Keratinocyte (primary cell): ENCODE measurements at regions not wholly inside any gene's neighbourhood (a gene's known extent, or its start where the extent isn't known, plus 50 kb on each side); places are given as distances from the start of the nearest gene placed in this dataset.

ENCODE experiments used
- DNase-seq: peaks from one replicate; pipeline ENCODE4 v3.0.0-alpha.2; 2011; ENCODE audit warnings: low read depth, missing footprints, low spot score
- FAIRE-seq: peaks from 2 replicates; lab custom pipeline; 2011; peaks lifted over from hg19 to GRCh38; lab: Jason Lieb, UNC
- H2AFZ ChIP-seq: 2 replicates; pipeline ENCODE4 v1.6.0; 2012; ENCODE audit warnings: low read length, control low read depth, inconsistent platforms; ENCODE audit not compliant: control insufficient read depth
- H3K27ac ChIP-seq: 2 replicates; pipeline ENCODE4 v1.5.1; 2011; ENCODE audit warnings: low read length; ENCODE audit not compliant: control insufficient read depth, insufficient read depth
- H3K27me3 ChIP-seq: 3 replicates; pipeline ENCODE4 v1.6.0; 2011; ENCODE audit warnings: low read length; ENCODE audit not compliant: control insufficient read depth, insufficient read depth; ENCODE audit errors: extremely low read depth
- H3K36me3 ChIP-seq, 2 experiments: 2 replicates in 1 of 2; 3 replicates in 1 of 2; pipeline ENCODE4 v1.5.1; 2011; ENCODE audit warnings: low read length in 2 of 2, mild to moderate bottlenecking in 1 of 2; ENCODE audit not compliant: control insufficient read depth in 2 of 2, insufficient read depth in 2 of 2; ENCODE audit errors: extremely low read depth in 1 of 2
- H3K4me1 ChIP-seq: 3 replicates; pipeline ENCODE4 v1.5.1; 2011; ENCODE audit warnings: low read length; ENCODE audit not compliant: control insufficient read depth, insufficient read depth; ENCODE audit errors: extremely low read depth
- H3K4me2 ChIP-seq: 3 replicates; pipeline ENCODE4 v1.6.0; 2011; ENCODE audit warnings: low read depth, low read length; ENCODE audit not compliant: control insufficient read depth, insufficient read depth; ENCODE audit errors: extremely low read depth
- H3K4me3 ChIP-seq, 3 experiments: fragments of 200-600 bp in 1 of 3; sonication (generic) in 1 of 3; 2 replicates in 2 of 3; 3 replicates in 1 of 3; pipeline ENCODE4 v1.5.1; 2011 to 2016; ENCODE audit warnings: low read length in 3 of 3, mild to moderate bottlenecking in 3 of 3, control low read depth in 2 of 3, inconsistent platforms in 1 of 3, low read depth in 1 of 3, mixed read lengths in 1 of 3, mixed run types in 1 of 3, moderate library complexity in 1 of 3; ENCODE audit not compliant: control insufficient read depth in 2 of 3, insufficient read depth in 2 of 3; ENCODE audit errors: extremely low read depth in 1 of 3
- H3K79me2 ChIP-seq: 2 replicates; pipeline ENCODE4 v1.6.0; 2012; ENCODE audit warnings: low read length; ENCODE audit not compliant: control insufficient read depth, insufficient read depth
- H3K9ac ChIP-seq: 3 replicates; pipeline ENCODE4 v1.6.0; 2011; ENCODE audit warnings: low read length; ENCODE audit not compliant: control insufficient read depth, insufficient read depth; ENCODE audit errors: extremely low read depth
- H3K9me1 ChIP-seq: 3 replicates; pipeline ENCODE4 v1.6.0; 2011; ENCODE audit warnings: low read length; ENCODE audit not compliant: control insufficient read depth, insufficient read depth; ENCODE audit errors: extremely low read depth
- H3K9me3 ChIP-seq: 2 replicates; pipeline ENCODE4 v1.5.1; 2012; ENCODE audit warnings: low read depth, low read length; ENCODE audit not compliant: control insufficient read depth
- H4K20me1 ChIP-seq: 3 replicates; pipeline ENCODE4 v1.6.0; 2011; ENCODE audit warnings: low read length; ENCODE audit not compliant: control insufficient read depth, insufficient read depth; ENCODE audit errors: extremely low read depth
- EZH2 ChIP-seq: IDR thresholded peaks from one replicate; pipeline ENCODE4 v1.6.1; 2012; ENCODE audit warnings: inconsistent platforms, mild to moderate bottlenecking, low read length, moderate library complexity
- dilution Hi-C: fragments of 300-500 bp; cut with MboI; formaldehyde crosslinking; loops from one replicate; pipeline ENCODE4 v1.7.0; 2020; ENCODE audit warnings: low sequenced_read_pairs; ENCODE audit not compliant: extremely low pct_ligation_motif_present
- TF ChIP-seq, protein P1 (sequence below), 3 experiments: IDR thresholded peaks in 1 of 3; conservative IDR thresholded peaks in 1 of 3; optimal IDR thresholded peaks in 1 of 3; 2 replicates in 2 of 3; 3 replicates in 1 of 3; pipeline versions ENCODE3 to v1.5.1; 2011; ENCODE audit warnings: low read length in 3 of 3, mild to moderate bottlenecking in 3 of 3, moderate library complexity in 2 of 3, control low read depth in 1 of 3, inconsistent platforms in 1 of 3; ENCODE audit not compliant: insufficient read depth in 2 of 3; ENCODE audit errors: extremely low read depth in 1 of 3

DNA sequence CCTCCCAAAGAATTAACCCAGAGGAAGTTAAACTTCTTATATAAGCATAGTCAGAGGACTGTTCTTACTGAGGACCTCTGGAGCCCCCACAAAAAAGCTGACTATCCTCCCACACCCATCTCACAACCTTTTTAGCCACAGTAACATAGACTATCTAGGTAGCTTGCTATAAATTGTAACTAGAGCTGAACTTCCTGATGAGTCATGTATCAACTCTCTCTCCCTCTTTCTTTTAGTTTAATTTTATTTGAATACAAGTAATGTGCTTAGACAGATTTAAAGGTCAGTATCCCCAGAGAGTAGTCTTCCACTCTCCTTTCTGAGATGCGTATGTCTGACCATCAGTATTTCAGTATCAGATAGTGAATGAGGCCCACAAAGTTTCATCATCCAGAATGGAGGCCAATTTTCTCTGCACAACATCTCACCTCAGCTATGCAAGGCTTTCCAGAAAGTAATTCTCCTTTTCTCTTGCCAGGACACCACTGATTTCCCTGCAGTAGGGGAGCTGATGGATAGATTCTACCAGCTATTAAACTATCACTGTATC is 104.0 kb upstream of the MYRIP start:
- no peaks in the 10 kb centered on the region for H3K79me2 ChIP-seq
- no peak overlapping the region for H3K4me3 ChIP-seq
- H4K20me1 ChIP-seq, result no peaks in the 10 kb centered on the region
- no peaks in the 10 kb centered on the region for H3K4me1 ChIP-seq
- DNase-seq (no peak), FAIRE-seq (no peak)
- no peak overlapping the region for H3K4me2 ChIP-seq
- no peaks in the 10 kb centered on the region for H3K27me3 ChIP-seq
- no peak for TF ChIP-seq EZH2
- TF ChIP-seq, protein P1, sequence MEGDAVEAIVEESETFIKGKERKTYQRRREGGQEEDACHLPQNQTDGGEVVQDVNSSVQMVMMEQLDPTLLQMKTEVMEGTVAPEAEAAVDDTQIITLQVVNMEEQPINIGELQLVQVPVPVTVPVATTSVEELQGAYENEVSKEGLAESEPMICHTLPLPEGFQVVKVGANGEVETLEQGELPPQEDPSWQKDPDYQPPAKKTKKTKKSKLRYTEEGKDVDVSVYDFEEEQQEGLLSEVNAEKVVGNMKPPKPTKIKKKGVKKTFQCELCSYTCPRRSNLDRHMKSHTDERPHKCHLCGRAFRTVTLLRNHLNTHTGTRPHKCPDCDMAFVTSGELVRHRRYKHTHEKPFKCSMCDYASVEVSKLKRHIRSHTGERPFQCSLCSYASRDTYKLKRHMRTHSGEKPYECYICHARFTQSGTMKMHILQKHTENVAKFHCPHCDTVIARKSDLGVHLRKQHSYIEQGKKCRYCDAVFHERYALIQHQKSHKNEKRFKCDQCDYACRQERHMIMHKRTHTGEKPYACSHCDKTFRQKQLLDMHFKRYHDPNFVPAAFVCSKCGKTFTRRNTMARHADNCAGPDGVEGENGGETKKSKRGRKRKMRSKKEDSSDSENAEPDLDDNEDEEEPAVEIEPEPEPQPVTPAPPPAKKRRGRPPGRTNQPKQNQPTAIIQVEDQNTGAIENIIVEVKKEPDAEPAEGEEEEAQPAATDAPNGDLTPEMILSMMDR (optimal IDR thresholded peaks at IDR 0.05 in 1 of 3, IDR thresholded peaks at IDR 0.05 in 1 of 3, conservative IDR thresholded peaks at IDR 0.05 in 1 of 3; ENCODE audit: extremely low read depth in 1 of 3, insufficient read depth in 2 of 3, low read length in 3 of 3), result no peak
- dilution Hi-C loops, result no loop called here
- H3K9ac ChIP-seq, result no peak overlapping the region
- no peak overlapping the region for H2AFZ ChIP-seq
- no peaks in the 10 kb centered on the region for H3K9me3 ChIP-seq
- no peaks in the 10 kb centered on the region for H3K36me3 ChIP-seq
- no peaks in the 10 kb centered on the region for H3K9me1 ChIP-seq
- no peak overlapping the region for H3K27ac ChIP-seq

DNA sequence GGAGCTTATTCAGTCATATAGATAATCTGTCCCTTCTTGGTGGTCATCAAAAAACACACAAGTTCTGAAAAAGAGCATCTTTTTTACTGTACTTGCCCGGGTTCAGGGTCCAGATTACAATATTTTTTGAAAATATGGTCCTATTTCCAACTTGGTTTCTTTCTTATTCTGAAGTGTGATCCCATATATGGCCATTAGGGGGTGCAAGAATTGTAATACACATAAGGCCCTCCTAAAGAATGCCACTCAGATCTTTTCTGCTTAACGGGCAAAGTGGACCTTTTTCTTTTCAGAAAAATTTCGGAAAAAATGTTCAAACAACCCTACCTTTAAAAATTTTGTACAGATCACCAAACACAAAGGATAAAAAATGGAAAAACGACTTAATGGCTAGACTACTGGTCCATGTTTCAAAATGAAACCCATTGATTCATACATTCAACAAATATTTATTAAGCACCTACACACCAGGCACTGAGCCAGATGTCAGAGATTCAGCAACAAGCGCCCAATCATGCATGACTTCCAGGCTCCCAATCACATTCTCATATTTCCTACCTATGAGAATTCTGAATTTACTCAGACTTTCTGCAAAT is 102.0 kb upstream of the MYRIP start:
- peak; percentile 32 for FAIRE-seq

More for the DNA sequence above, 102.0 kb upstream of the MYRIP start:
- dilution Hi-C loops, result no loop called here
- Histone ChIP-seq H2AFZ (no peak overlapping the region), H4K20me1 (no peaks in the 10 kb centered on the region), H3K9ac (no peak overlapping the region), H3K4me1 (no peaks in the 10 kb centered on the region), H3K79me2 (no peaks in the 10 kb centered on the region), H3K9me1 (no peaks in the 10 kb centered on the region), H3K27me3 (no peaks in the 10 kb centered on the region), H3K4me2 (no peak overlapping the region), H3K27ac (no peak overlapping the region), H3K36me3 (no peaks in the 10 kb centered on the region), H3K9me3 (no peaks in the 10 kb centered on the region), H3K4me3 (no peak overlapping the region)
- no peak for DNase-seq
- TF ChIP-seq, protein P1 (optimal IDR thresholded peaks at IDR 0.05 in 1 of 3, IDR thresholded peaks at IDR 0.05 in 1 of 3, conservative IDR thresholded peaks at IDR 0.05 in 1 of 3; ENCODE audit: extremely low read depth in 1 of 3, insufficient read depth in 2 of 3, low read length in 3 of 3), result peak in 2 of 3 experiments; percentile 55
- TF ChIP-seq EZH2, result no peak
